NCI-H2196 treated with DMSO at 0.1 percent for 48 hours (cell line): ENCODE measurements at regions not wholly inside any gene's neighbourhood (a gene's known extent, or its start where the extent isn't known, plus 50 kb on each side); places are given as distances from the start of the nearest gene placed in this dataset.
"Not testable (repeated sequence)": the region's sequence is repeated elsewhere in the genome, so short reads cannot be mapped to it uniquely, and the experiment has no call there.

Experiments used
- DNase-seq: peaks from one replicate; lab custom pipeline; 2025; ENCODE audit not compliant: unreplicated experiment; lab: John Stamatoyannopoulos, UW

DNA sequence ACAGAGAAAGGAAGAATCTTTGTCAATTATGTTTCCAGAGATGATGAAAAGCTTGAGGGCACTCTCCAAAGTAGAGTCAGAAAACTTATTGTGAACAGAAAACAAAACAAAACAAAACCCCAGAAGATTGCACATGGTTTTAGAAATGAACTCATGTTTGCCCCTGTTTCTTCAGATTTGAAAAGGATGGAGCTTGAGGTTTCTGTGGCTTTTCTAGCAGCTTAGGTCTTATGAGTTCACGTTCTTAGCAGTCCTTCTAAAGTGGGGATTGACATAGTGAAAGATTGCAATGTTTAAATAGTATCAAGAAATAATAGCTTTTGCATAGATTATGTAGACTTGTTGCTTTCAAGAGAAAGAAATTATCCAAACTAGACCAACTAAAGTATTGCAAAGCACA lies 421.8 kb downstream of the GBA3 start:
- no peak for DNase-seq

DNA sequence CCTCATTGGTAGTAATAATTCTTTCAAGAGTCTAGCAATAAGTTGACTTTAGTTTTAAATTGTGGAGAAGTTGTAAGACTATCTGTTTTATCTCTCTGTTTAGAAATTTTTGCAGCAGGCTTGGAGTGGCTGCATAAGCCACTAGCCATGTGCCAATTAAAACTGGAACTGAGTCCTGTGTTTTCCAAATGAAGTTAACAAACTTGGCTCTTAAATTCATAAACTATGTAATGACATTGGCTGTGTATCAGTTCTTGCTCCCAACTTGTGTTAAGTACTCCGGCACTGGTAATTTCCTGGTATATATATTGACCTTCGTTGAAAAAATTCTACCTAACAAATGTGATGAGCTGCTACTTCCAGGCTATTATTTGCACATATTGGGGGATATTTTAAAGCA lies 420.4 kb downstream of the GBA3 start:
- no peak for DNase-seq

DNA sequence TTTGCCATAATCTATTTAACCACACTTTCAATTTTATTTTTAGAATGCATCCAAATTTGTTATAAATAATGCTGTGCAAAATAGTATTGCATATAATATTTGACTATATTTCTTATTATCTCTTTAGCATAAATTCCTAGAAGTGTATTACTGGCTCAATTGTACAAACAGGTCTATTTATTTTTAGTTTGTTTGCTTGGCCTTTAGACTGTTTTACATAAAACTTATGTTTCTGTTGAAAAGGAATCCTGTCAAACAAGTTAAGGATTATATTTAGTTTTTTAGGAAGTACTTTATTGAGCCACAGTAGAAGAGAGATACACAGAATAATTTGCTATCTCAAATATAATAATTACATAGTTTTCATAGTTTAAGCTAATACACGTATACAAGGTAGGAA lies 413.8 kb downstream of the GBA3 start:
- DNase-seq = no peak

- no peak for DNase-seq
Observed at GRCh38 chr4:23105759-23106370, 413.1 kb downstream of the GBA3 start.

DNA sequence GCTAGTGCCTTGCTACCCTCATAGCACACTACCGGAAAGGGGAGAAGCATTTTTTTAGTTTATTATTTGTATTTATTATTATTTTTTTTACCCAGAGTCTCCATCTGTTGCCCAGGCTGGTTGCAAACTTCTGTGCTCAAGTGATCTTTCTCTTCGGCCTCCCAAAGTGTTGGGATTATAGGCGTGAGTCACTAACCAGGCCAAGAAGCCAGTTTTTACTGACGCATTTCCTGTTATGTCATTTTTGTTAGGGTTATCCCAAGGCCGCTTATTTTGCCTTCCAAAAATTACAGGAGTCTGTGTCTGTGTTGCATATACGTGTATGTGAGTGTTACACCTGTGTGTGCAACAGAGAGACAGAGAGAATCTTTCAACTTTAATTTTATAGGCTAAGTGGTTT lies 404.5 kb downstream of the GBA3 start:
- no peak for DNase-seq

GRCh38 chr4:23091711-23092110 lies 399.0 kb downstream of the GBA3 start:
- no peak for DNase-seq

- no peak for DNase-seq
Observed at GRCh38 chr4:23085249-23085568, 392.5 kb downstream of the GBA3 start.

DNA sequence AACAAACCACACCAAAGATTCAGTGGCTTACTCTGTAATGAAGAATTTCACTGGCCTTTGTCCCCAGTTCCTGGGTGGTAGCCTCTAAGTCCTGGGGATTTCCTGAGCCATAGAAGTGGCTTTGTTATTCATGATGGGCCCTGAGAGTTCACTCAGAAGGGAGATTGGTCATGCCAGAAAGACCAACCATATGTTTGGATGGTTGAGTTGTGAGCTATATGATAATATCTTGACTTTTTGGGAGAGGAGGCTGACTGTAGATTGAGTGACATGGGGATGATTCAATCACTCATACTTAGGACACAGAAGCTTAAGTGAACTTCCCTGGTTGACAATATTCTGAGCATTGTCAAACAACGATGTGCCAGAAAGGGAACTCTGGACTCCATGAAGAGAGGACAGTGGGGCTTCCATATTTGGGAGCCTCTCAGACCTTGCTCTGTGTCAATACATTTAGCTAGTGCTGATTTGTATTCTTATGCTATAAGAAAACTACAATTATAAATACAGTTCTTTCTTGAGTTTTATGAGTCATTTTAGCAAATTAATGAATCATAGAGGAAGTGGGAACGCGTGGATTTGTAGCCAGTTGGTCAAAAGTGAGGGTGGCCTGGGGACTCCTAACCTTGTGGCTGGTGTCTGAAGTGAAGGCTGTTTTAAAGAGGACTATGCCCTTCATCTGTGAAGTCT lies 392.0 kb downstream of the GBA3 start:
- no peak for DNase-seq

- no peak for DNase-seq
Observed at GRCh38 chr4:23083391-23083790, 390.7 kb downstream of the GBA3 start.

- DNase-seq = not testable (repeated sequence)
Observed at GRCh38 chr4:23080171-23080570, 387.4 kb downstream of the GBA3 start.

DNA sequence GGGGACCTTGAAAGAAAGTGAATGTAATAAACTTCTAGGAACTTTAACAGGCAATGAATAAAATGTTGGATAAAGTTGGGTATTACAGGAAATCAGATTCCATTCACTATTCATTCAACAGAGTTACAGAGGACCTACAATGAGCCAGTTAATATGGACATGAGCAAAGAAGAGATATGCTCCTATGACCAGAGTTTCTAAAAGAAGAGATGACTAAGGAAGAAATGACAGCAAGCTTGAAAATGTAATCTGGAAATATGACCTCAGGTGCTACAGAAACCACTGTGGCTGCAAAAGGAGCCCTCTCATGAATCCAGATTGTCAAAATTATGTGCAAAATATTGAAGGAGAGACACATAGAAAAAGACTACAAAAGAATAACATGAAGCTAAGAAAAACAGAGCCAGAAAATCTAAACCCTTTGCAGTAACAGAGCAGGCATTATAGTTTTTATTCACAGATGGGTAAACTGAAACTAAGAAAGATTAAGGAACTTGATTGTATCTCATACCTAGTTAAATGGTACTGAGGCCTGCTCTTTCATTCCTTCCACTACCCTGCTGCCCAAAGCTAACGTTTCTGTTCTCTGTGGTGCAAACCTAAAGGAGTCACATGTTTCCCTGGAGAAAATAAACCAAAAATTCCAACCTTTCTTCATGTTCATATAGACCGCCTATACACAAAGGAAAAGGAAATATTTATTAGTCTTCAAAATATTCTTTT lies 378.3 kb downstream of the GBA3 start:
- DNase-seq = no peak

- DNase-seq = no peak
Observed at GRCh38 chr4:23068756-23069155, 376.0 kb downstream of the GBA3 start.

- no peak for DNase-seq
Observed at GRCh38 chr4:23068287-23068686, 375.6 kb downstream of the GBA3 start.

GRCh38 chr4:23062188-23062587 lies 369.5 kb downstream of the GBA3 start:
- no peak for DNase-seq

DNA sequence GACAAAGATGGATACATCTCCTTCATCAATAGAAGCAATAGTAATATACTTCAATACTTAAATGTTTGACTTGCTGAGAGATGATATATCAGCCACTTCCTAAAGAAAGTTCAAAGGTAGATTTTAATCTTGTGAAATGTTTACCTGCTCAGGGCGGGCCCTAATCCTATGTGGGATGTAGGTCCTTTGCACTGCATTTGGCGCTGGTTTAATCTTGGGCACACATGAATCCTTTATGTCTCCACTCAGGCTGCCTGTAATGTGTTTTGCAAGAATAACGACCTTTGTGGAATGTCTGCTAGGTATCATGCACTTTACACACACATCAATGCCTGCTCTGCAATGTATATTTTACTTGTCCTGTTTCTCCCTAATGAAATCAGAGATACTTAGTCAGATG lies 368.7 kb downstream of the GBA3 start:
- DNase-seq = no peak

DNA sequence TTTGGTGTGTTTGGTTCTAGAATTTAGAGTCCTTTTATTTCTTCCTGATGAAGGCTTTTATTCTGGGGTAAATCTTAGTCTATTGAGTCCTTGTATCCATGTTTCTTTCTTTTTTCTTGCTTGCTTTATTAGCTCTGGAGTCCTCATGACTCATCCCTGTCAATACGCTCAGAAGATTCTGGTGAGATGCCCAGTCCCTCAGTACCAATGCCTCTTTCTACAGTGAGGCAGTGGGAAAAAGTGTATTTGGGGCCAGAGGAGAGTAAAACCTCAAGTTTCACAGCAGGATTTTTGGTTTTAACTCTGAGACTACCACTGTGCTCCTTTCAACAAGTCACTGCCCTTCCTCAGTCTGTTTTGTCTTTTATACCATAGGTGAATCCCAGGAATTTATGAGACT lies 368.0 kb downstream of the GBA3 start:
- DNase-seq = no peak

GRCh38 chr4:23058165-23058776 lies 365.5 kb downstream of the GBA3 start:
- DNase-seq = no peak

DNA sequence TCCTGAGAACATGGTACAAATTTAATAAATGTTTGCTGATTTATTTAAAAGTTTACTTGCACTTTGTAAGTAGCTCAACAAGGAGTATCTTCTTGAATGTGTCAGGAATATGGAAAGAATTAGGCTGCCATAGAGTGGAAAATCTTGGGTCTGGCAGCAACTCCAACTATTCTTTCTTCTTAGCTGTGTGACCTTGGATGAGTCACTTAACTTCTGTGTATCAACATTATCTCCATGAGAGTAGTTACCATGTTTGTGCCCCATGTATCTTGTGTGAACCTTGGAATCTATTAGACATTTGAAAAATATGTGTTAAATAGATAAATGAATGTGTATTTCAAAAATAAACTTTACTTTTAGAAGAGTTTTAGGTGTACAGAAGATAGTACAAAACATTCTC lies 348.8 kb downstream of the GBA3 start:
- no peak for DNase-seq

GRCh38 chr4:23040539-23040938 lies 347.8 kb downstream of the GBA3 start:
- no peak for DNase-seq

DNA sequence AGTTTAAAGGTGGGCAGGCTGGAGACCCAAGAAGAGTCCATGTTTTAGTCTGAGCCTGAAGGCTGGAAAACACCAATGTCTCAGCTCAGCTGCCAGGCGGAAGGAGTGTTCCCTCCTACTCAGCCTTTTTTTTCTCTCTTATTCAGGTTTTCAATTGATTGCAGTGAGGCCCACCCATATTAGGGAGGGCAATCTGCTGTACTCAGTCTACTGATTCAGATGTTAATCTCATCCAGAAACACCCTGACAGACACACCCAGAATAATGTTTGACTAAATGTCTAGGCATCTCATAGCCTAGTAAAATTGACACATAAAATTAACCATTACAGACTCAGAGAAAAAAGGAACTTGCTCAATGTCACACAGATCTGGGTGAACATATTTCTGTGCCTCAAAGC lies 347.1 kb downstream of the GBA3 start:
- no peak for DNase-seq

GRCh38 chr4:23038626-23039491 lies 346.1 kb downstream of the GBA3 start:
- DNase-seq = no peak
